ENCODE measurements at regions not wholly inside any gene's neighbourhood (a gene's known extent, or its start where the extent isn't known, plus 50 kb on each side); places are given as distances from the start of the nearest gene placed in this dataset.

DNA sequence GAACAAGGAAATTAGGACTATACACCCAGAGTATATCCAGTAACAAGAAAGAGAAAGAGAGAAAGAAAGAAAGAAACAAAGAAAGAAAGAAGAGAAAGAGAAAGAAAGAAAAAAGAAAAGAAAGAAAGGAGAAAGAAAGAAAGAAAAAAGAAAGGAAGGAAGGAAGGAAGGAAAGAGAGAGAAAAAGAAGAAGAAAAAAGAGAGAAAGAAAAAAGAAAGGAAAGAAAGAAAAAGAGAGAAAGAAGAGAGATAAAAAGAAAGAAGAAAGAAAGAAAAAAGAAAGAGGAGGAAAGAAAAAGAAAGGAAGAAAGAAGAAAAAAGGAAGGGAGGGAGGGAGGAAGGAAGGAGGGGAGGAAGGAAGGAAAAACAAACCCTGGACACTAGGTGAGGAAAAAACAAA lies 981.8 kb downstream of the TBC1D32 start:
- TF ChIP-seq, protein P1, sequence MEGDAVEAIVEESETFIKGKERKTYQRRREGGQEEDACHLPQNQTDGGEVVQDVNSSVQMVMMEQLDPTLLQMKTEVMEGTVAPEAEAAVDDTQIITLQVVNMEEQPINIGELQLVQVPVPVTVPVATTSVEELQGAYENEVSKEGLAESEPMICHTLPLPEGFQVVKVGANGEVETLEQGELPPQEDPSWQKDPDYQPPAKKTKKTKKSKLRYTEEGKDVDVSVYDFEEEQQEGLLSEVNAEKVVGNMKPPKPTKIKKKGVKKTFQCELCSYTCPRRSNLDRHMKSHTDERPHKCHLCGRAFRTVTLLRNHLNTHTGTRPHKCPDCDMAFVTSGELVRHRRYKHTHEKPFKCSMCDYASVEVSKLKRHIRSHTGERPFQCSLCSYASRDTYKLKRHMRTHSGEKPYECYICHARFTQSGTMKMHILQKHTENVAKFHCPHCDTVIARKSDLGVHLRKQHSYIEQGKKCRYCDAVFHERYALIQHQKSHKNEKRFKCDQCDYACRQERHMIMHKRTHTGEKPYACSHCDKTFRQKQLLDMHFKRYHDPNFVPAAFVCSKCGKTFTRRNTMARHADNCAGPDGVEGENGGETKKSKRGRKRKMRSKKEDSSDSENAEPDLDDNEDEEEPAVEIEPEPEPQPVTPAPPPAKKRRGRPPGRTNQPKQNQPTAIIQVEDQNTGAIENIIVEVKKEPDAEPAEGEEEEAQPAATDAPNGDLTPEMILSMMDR (optimal IDR thresholded peaks at IDR 0.05 in 1 of 3, IDR thresholded peaks at IDR 0.05 in 1 of 3, conservative IDR thresholded peaks at IDR 0.05 in 1 of 3; ENCODE audit: extremely low read depth in 1 of 3, insufficient read depth in 2 of 3, low read length in 3 of 3) = no peak
- no peak for TF ChIP-seq EZH2 (IDR thresholded peaks at IDR 0.05; ENCODE audit: low read length)

Data from keratinocyte (primary cell).